ENCODE measurements at regions not wholly inside any gene's neighbourhood (a gene's known extent, or its start where the extent isn't known, plus 50 kb on each side); places are given as distances from the start of the nearest gene placed in this dataset.

GRCh38 chr10:108290823-108291222 is 1126.3 kb upstream of the SORCS1 start:
- H2AFZ ChIP-seq (ENCODE audit: low read length), result no peak overlapping the region
- H4K20me1 ChIP-seq (ENCODE audit: control insufficient read depth, extremely low read depth, insufficient read depth, low read length), result no peaks in the 10 kb centered on the region
- H3K27ac ChIP-seq (ENCODE audit: insufficient read depth, low read length), result no peak overlapping the region
- H3K4me1 ChIP-seq (ENCODE audit: control insufficient read depth, extremely low read depth, insufficient read depth, low read length), result no peaks in the 10 kb centered on the region
- no peaks in the 10 kb centered on the region for H3K27me3 ChIP-seq (ENCODE audit: control insufficient read depth, insufficient read depth, low read length)
- no peaks in the 10 kb centered on the region for H3K79me2 ChIP-seq (ENCODE audit: control insufficient read depth, insufficient read depth, low read length)
- H3K36me3 ChIP-seq (ENCODE audit: control insufficient read depth, insufficient read depth, low read length), result no peaks in the 10 kb centered on the region
- no peak overlapping the region for H3K4me3 ChIP-seq (replicated peaks in 1 of 4; ENCODE audit: control extremely low read depth in 1 of 4, insufficient read depth in 1 of 4, low read depth in 3 of 4, low read length in 4 of 4)
- no peaks in the 10 kb centered on the region for H3K9me3 ChIP-seq (ENCODE audit: control insufficient read depth, insufficient read depth, low read depth, low read length)
- TF ChIP-seq EZH2 (IDR thresholded peaks at IDR 0.05; ENCODE audit: low read length, missing control alignments), result no peak
- no peak for TF ChIP-seq CTCF (conservative IDR thresholded peaks at IDR 0.05 in 1 of 2, IDR thresholded peaks at IDR 0.05 in 1 of 2; ENCODE audit: low read depth in 1 of 2, low read length in 2 of 2)
- DNase-seq (ENCODE audit: low read depth in 2 of 2), result no peak
- H3K4me2 ChIP-seq (ENCODE audit: extremely low read depth, insufficient read depth, low read length), result no peak overlapping the region
- no peak overlapping the region for H3K9ac ChIP-seq (ENCODE audit: insufficient read depth, low read length)

- Histone ChIP-seq H3K4me1 (ENCODE audit: control insufficient read depth, extremely low read depth, insufficient read depth, low read length) (no peaks in the 10 kb centered on the region), H3K9me3 (ENCODE audit: control insufficient read depth, insufficient read depth, low read depth, low read length) (no peaks in the 10 kb centered on the region), H2AFZ (ENCODE audit: low read length) (no peak overlapping the region), H4K20me1 (ENCODE audit: control insufficient read depth, extremely low read depth, insufficient read depth, low read length) (no peaks in the 10 kb centered on the region), H3K4me2 (ENCODE audit: extremely low read depth, insufficient read depth, low read length) (no peak overlapping the region), H3K4me3 (replicated peaks in 1 of 4; ENCODE audit: control extremely low read depth in 1 of 4, insufficient read depth in 1 of 4, low read depth in 3 of 4, low read length in 4 of 4) (no peak overlapping the region), H3K27me3 (ENCODE audit: control insufficient read depth, insufficient read depth, low read length) (no peaks in the 10 kb centered on the region), H3K9ac (ENCODE audit: insufficient read depth, low read length) (no peak overlapping the region), H3K27ac (ENCODE audit: insufficient read depth, low read length) (no peak overlapping the region), H3K79me2 (ENCODE audit: control insufficient read depth, insufficient read depth, low read length) (no peaks in the 10 kb centered on the region), H3K36me3 (ENCODE audit: control insufficient read depth, insufficient read depth, low read length) (no peaks in the 10 kb centered on the region)
- peak in 1 of 2 donors; percentile 1 for DNase-seq (ENCODE audit: low read depth in 2 of 2)
- TF ChIP-seq EZH2 (IDR thresholded peaks at IDR 0.05; ENCODE audit: low read length, missing control alignments), result no peak
- TF ChIP-seq CTCF (conservative IDR thresholded peaks at IDR 0.05 in 1 of 2, IDR thresholded peaks at IDR 0.05 in 1 of 2; ENCODE audit: low read depth in 1 of 2, low read length in 2 of 2), result no peak
Observed at GRCh38 chr10:108275895-108276685, 1111.6 kb upstream of the SORCS1 start.

GRCh38 chr10:108260383-108260906 is 1095.9 kb upstream of the SORCS1 start:
- H3K4me1 ChIP-seq (ENCODE audit: control insufficient read depth, extremely low read depth, insufficient read depth, low read length), result no peaks in the 10 kb centered on the region
- no peak overlapping the region for H3K4me2 ChIP-seq (ENCODE audit: extremely low read depth, insufficient read depth, low read length)
- H3K27me3 ChIP-seq (ENCODE audit: control insufficient read depth, insufficient read depth, low read length), result no peaks in the 10 kb centered on the region
- no peak overlapping the region for H3K9ac ChIP-seq (ENCODE audit: insufficient read depth, low read length)
- no peak for DNase-seq (ENCODE audit: low read depth in 2 of 2)
- no peak overlapping the region for H2AFZ ChIP-seq (ENCODE audit: low read length)
- no peak overlapping the region for H3K27ac ChIP-seq (ENCODE audit: insufficient read depth, low read length)
- no peak for TF ChIP-seq EZH2 (IDR thresholded peaks at IDR 0.05; ENCODE audit: low read length, missing control alignments)
- no peak for TF ChIP-seq CTCF (conservative IDR thresholded peaks at IDR 0.05 in 1 of 2, IDR thresholded peaks at IDR 0.05 in 1 of 2; ENCODE audit: low read depth in 1 of 2, low read length in 2 of 2)
- no peaks in the 10 kb centered on the region for H3K79me2 ChIP-seq (ENCODE audit: control insufficient read depth, insufficient read depth, low read length)
- no peaks in the 10 kb centered on the region for H4K20me1 ChIP-seq (ENCODE audit: control insufficient read depth, extremely low read depth, insufficient read depth, low read length)
- H3K9me3 ChIP-seq (ENCODE audit: control insufficient read depth, insufficient read depth, low read depth, low read length), result no peaks in the 10 kb centered on the region
- H3K4me3 ChIP-seq (replicated peaks in 1 of 4; ENCODE audit: control extremely low read depth in 1 of 4, insufficient read depth in 1 of 4, low read depth in 3 of 4, low read length in 4 of 4), result no peak overlapping the region
- H3K36me3 ChIP-seq (ENCODE audit: control insufficient read depth, insufficient read depth, low read length), result no peaks in the 10 kb centered on the region

Measured in fibroblast of lung (primary cell).